AG09309 (cell line): ENCODE measurements at regions not wholly inside any gene's neighbourhood (a gene's known extent, or its start where the extent isn't known, plus 50 kb on each side); places are given as distances from the start of the nearest gene placed in this dataset.

Experiments used
- DNase-seq: peaks from one replicate; pipeline ENCODE4 v3.0.0-alpha.2; 2010; ENCODE audit warnings: low read depth
- H3K4me3 ChIP-seq: 2 replicates; pipeline ENCODE4 v1.5.1; 2011; ENCODE audit warnings: mild to moderate bottlenecking, low read depth, low read length, moderate library complexity; ENCODE audit not compliant: control insufficient read depth
- CTCF ChIP-seq: IDR thresholded peaks from 2 replicates; pipeline ENCODE4 v1.5.1; 2011; ENCODE audit warnings: mild to moderate bottlenecking, low read depth, low read length, inconsistent platforms; ENCODE audit not compliant: insufficient read depth, control insufficient read depth; ENCODE audit errors: missing control alignments

GRCh38 chr16:11448796-11449416 lies 103.6 kb downstream of the RMI2 start:
- no peak for TF ChIP-seq CTCF
- no peak overlapping the region for H3K4me3 ChIP-seq
- no peak for DNase-seq

GRCh38 chr16:11449716-11450115 lies 104.5 kb downstream of the RMI2 start:
- H3K4me3 ChIP-seq, result no peak overlapping the region
- no peak for DNase-seq
- TF ChIP-seq CTCF, result no peak

GRCh38 chr16:11450136-11450535 lies 104.9 kb downstream of the RMI2 start:
- DNase-seq, result no peak
- TF ChIP-seq CTCF, result no peak
- no peak overlapping the region for H3K4me3 ChIP-seq

DNA sequence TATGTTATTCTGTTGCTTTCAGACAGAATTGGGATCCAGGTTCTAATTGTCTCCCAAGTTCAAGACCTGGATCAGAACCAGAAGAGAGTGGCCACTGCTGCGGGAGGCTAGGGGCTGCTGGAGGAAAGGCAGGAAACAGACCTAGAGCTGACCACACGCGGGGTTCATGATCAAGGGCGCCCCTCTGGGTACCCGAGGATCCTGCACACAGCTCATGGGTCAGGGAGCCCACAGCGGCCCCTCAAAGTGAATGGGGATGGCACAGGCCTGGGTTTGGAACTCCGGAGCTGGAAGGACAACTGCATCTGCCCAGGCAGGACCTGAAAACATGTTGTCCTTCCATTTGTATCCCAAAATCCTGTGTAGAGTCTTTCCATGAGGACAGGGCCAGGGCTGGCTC lies 107.0 kb downstream of the RMI2 start:
- no peak overlapping the region for H3K4me3 ChIP-seq
- DNase-seq, result no peak
- no peak for TF ChIP-seq CTCF

DNA sequence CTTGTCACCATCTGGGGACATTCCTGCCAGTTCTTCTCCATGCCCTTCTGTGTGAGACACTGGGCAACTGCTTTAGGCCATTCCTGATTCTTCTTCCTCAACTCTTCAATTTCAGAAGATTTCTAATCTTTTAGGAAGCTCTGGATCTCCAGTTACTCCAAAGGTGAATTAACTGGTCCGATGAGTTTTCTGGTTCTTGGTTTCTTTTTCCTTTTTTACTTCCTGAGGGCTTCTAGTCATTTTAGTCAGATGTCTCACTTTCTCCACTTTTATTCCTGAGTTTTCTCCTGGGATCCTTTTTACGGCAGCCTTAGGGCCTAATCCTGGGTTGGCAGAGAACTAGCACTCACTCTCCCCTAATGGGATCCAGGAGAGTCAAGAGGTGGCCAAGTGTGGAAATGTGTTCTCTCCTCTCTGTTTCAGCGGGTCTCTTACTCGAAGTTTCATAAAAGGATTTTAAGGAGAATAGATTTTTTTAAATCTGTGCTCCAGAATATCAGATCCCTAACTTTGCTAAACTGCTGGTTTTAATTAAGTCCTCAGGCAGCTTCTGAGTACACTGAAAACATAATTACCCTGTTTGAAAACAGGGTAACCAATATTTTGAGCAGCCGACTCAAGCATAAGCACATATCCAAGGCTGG lies 107.6 kb downstream of the RMI2 start:
- no peak overlapping the region for H3K4me3 ChIP-seq
- DNase-seq, result no peak
- no peak for TF ChIP-seq CTCF

DNA sequence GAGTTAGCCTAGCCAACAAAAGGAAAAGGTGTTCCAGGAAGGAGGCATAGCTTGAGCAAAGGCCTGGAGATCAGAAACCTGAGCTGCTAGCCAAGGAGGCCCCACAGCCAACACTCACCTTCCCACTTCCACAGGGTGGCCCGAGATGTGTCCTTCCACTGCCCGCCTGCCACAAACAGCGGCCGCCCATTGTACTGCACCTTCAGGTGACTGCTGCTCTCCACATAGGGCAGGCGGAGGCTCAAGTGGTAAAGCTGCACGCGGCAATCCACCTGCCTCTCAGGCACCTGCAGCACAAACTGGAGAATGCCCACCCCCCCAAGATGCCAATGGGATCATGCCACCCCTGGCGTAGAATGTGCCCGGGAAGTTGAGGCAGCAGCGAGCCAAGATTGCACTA lies 111.5 kb downstream of the RMI2 start:
- DNase-seq, result no peak
- TF ChIP-seq CTCF, result no peak
- H3K4me3 ChIP-seq, result no peak overlapping the region
